NCI-H1105 treated with DMSO at 0.1 percent for 48 hours (cell line): ENCODE measurements at regions not wholly inside any gene's neighbourhood (a gene's known extent, or its start where the extent isn't known, plus 50 kb on each side); places are given as distances from the start of the nearest gene placed in this dataset.
"Not testable (repeated sequence)": the region's sequence is repeated elsewhere in the genome, so short reads cannot be mapped to it uniquely, and the experiment has no call there.

Experiments
- DNase-seq: peaks from one replicate; lab custom pipeline; 2025; lab: John Stamatoyannopoulos, UW

GRCh38 chr1:761791-762190 lies 75.3 kb upstream of the OR4F16 start:
- DNase-seq, result not testable (repeated sequence)

- DNase-seq, result not testable (repeated sequence)
These were observed 85.0 kb upstream of the OR4F16 start for GRCh38 chr1:771449-771848.

GRCh38 chr1:777480-778180 lies 91.2 kb upstream of the OR4F16 start:
- DNase-seq, result not testable (repeated sequence)

- not testable (repeated sequence) for DNase-seq
These were observed 92.2 kb upstream of the OR4F16 start for GRCh38 chr1:778451-779278.

GRCh38 chr1:779621-780020 lies 93.2 kb upstream of the OR4F16 start:
- DNase-seq, result not testable (repeated sequence)

GRCh38 chr1:788835-789234 lies 102.4 kb upstream of the OR4F16 start:
- DNase-seq, result no peak

GRCh38 chr1:789606-790005 lies 103.2 kb upstream of the OR4F16 start:
- not testable (repeated sequence) for DNase-seq

- not testable (repeated sequence) for DNase-seq
These were observed 104.0 kb upstream of the OR4F16 start for GRCh38 chr1:790388-790930.

- not testable (repeated sequence) for DNase-seq
These were observed 107.9 kb upstream of the OR4F16 start for GRCh38 chr1:794310-794709.

- DNase-seq, result not testable (repeated sequence)
These were observed 108.6 kb upstream of the OR4F16 start for GRCh38 chr1:794918-795584.

- DNase-seq, result not testable (repeated sequence)
These were observed 111.2 kb upstream of the OR4F16 start for GRCh38 chr1:797649-798048.

GRCh38 chr1:800397-800796 lies 113.9 kb upstream of the OR4F16 start:
- not testable (repeated sequence) for DNase-seq

- DNase-seq, result not testable (repeated sequence)
These were observed 118.1 kb upstream of the OR4F16 start for GRCh38 chr1:804378-805115.

- not testable (repeated sequence) for DNase-seq
These were observed 118.4 kb upstream of the SAMD11 start for GRCh38 chr1:805310-805709.

GRCh38 chr1:807066-807465 lies 116.7 kb upstream of the SAMD11 start:
- not testable (repeated sequence) for DNase-seq

GRCh38 chr1:807699-808390 lies 115.9 kb upstream of the SAMD11 start:
- not testable (repeated sequence) for DNase-seq

- not testable (repeated sequence) for DNase-seq
These were observed 112.8 kb upstream of the SAMD11 start for GRCh38 chr1:810949-811348.

- DNase-seq, result not testable (repeated sequence)
These were observed 111.1 kb upstream of the SAMD11 start for GRCh38 chr1:812535-813127.

GRCh38 chr1:814543-814942 lies 109.2 kb upstream of the SAMD11 start:
- DNase-seq, result not testable (repeated sequence)

- DNase-seq, result not testable (repeated sequence)
These were observed 108.4 kb upstream of the SAMD11 start for GRCh38 chr1:815147-815922.
